Body of pancreas (tissue), 4 donors: ENCODE measurements at regions not wholly inside any gene's neighbourhood (a gene's known extent, or its start where the extent isn't known, plus 50 kb on each side); places are given as distances from the start of the nearest gene placed in this dataset.

ENCODE experiments used
- ATAC-seq: fragments of 150-250 bp; one replicate; pipeline ENCODE4 v1.9.1; 2016
- DNase-seq, 4 donors: peaks; one replicate each; pipeline ENCODE4 v3.0.0-alpha.2; 2019
- H3K27ac ChIP-seq, 4 donors: fragments of 200-600 bp; sonication (generic); 1 replicate in 3 of 4; 2 replicates in 1 of 4; pipeline versions ENCODE4 v1.5.1 to v1.6.1; 2016 to 2019; ENCODE audit warnings: mild to moderate bottlenecking in 1 of 4, mixed read lengths in 1 of 4, moderate library complexity in 1 of 4
- H3K27me3 ChIP-seq, 2 donors: fragments of 200-600 bp; sonication (generic); one replicate each; pipeline ENCODE4 v1.6.0; 2016; ENCODE audit warnings: mild to moderate bottlenecking in 1 of 2
- H3K36me3 ChIP-seq, 2 donors: fragments of 200-600 bp; sonication (generic); replicated peaks in 1 of 2; 2 replicates each; pipeline ENCODE4 v1.5.1; 2016; ENCODE audit warnings: low read depth in 2 of 2; ENCODE audit not compliant: insufficient read depth in 1 of 2
- H3K4me1 ChIP-seq: fragments of 200-600 bp; sonication (generic); one replicate; pipeline ENCODE4 v1.6.0; 2016
- H3K4me3 ChIP-seq, 2 donors: fragments of 200-600 bp; sonication (generic); 1 replicate in 1 of 2; 2 replicates in 1 of 2; pipeline ENCODE4 v1.5.1; 2016 to 2019
- H3K9me3 ChIP-seq, 3 donors: fragments of 200-600 bp; sonication (generic); 1 replicate in 2 of 3; 2 replicates in 1 of 3; pipeline ENCODE4 v1.5.1; 2016
- POLR2A ChIP-seq, 3 donors: fragments of 450-650 bp; IDR thresholded peaks; one replicate each; pipeline ENCODE4 v1.6.1; 2016; ENCODE audit warnings: antibody characterized with exemption in 3 of 3, mild to moderate bottlenecking in 2 of 3
- WGBS, 2 donors: methylation state at CpG; one replicate each; pipeline ENCODE4 v1.1.5; 2017; 5-methylcytosine and 5-hydroxymethylcytosine counted together
- intact Hi-C: fragments of 100-400 bp; cut with DNase I; formaldehyde crosslinking; loops from one replicate; pipeline ENCODE4 v1.15.1; 2023
- TF ChIP-seq, protein P1 (sequence below), 7 experiments: fragments of 450-650 bp in 4 of 7; fragments of 200-600 bp in 3 of 7; sonication (generic) in 3 of 7; IDR thresholded peaks; one replicate each; pipeline ENCODE4 v1.5.1; 2016 to 2019; ENCODE audit warnings: antibody characterized with exemption in 7 of 7

DNA sequence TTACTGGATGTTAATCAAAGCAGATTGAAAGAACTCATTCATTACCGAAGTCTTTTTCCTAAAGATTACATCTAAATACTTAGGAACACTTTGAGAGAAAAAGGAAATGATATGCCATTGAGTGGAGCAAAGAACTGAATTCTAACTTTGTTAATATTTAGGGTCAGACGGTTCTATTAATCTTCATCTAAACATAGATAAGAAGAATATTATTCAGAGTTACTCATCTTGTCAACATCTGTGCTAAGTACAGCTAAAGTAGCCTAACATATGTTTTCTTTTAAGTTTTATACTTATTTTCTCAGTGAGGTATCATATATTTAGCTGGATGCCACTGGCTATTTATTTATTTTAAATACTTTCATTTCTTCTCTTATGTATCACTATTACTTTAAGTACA is 1763.7 kb downstream of the EFNA5 start:
- H3K4me3 ChIP-seq = no peak overlapping the region
- no peaks in the 10 kb centered on the region for H3K4me1 ChIP-seq
- no peak for DNase-seq
- intact Hi-C loops = no loop called here
- WGBS, 2 donors = 52 to 57% methylated on average over 2 of the region's 2 CpGs
- H3K27me3 ChIP-seq = no peaks in the 10 kb centered on the region
- ATAC-seq = no peak
- no peaks in the 10 kb centered on the region for H3K36me3 ChIP-seq
- H3K9me3 ChIP-seq = no peaks in the 10 kb centered on the region
- TF ChIP-seq, protein P1, sequence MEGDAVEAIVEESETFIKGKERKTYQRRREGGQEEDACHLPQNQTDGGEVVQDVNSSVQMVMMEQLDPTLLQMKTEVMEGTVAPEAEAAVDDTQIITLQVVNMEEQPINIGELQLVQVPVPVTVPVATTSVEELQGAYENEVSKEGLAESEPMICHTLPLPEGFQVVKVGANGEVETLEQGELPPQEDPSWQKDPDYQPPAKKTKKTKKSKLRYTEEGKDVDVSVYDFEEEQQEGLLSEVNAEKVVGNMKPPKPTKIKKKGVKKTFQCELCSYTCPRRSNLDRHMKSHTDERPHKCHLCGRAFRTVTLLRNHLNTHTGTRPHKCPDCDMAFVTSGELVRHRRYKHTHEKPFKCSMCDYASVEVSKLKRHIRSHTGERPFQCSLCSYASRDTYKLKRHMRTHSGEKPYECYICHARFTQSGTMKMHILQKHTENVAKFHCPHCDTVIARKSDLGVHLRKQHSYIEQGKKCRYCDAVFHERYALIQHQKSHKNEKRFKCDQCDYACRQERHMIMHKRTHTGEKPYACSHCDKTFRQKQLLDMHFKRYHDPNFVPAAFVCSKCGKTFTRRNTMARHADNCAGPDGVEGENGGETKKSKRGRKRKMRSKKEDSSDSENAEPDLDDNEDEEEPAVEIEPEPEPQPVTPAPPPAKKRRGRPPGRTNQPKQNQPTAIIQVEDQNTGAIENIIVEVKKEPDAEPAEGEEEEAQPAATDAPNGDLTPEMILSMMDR (IDR thresholded peaks at IDR 0.05) = no peak
- TF ChIP-seq POLR2A (IDR thresholded peaks at IDR 0.05) = no peak
- no peak overlapping the region for H3K27ac ChIP-seq

DNA sequence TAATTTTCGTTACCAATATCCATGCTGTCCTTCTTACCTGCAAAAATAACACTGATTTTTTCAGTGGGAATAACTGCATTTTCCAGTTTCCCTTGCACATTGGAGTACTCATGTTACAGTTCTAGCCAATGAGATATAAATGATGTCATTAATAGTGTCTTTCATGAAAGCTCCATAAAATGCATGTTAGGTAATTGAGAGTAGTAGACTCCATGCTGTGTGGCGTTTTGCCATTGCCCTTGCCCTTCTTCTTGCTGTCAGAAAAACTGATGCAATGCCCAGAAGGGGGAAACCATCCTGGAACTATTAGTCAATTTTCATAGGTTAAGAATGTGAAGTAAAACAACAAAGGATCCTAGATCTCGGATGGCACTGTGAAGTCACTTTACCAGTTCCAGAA is 1765.3 kb downstream of the EFNA5 start:
- Histone ChIP-seq H3K9me3 (no peaks in the 10 kb centered on the region), H3K4me3 (no peak overlapping the region), H3K27me3 (no peaks in the 10 kb centered on the region), H3K4me1 (no peaks in the 10 kb centered on the region), H3K27ac (no peak overlapping the region), H3K36me3 (no peaks in the 10 kb centered on the region)
- ATAC-seq = no peak
- intact Hi-C loops = no loop called here
- 66 to 67% methylated on average over 3 of the region's 3 CpGs for WGBS, 2 donors
- no peak for DNase-seq
- no peak for TF ChIP-seq POLR2A (IDR thresholded peaks at IDR 0.05)
- TF ChIP-seq, protein P1 (IDR thresholded peaks at IDR 0.05) = no peak

GRCh38 chr5:105903069-105903468 is 1767.7 kb downstream of the EFNA5 start:
- H3K4me1 ChIP-seq = no peaks in the 10 kb centered on the region

GRCh38 chr5:105899726-105900125 is 1771.0 kb downstream of the EFNA5 start:
- no peak overlapping the region for H3K4me3 ChIP-seq
- no peak overlapping the region for H3K27ac ChIP-seq
- ATAC-seq (no peak), DNase-seq (no peak)
- TF ChIP-seq, protein P1 (IDR thresholded peaks at IDR 0.05) = no peak
- TF ChIP-seq POLR2A (IDR thresholded peaks at IDR 0.05) = no peak
- H3K36me3 ChIP-seq = no peaks in the 10 kb centered on the region
- 71% methylated on average over 3 of the region's 3 CpGs for WGBS, 2 donors
- H3K27me3 ChIP-seq = no peaks in the 10 kb centered on the region
- intact Hi-C loops = no loop called here
- H3K4me1 ChIP-seq = no peaks in the 10 kb centered on the region
- no peaks in the 10 kb centered on the region for H3K9me3 ChIP-seq

More at GRCh38 chr5:105903069-105903468, 1767.7 kb downstream of the EFNA5 start:
- no peak for TF ChIP-seq POLR2A (IDR thresholded peaks at IDR 0.05)
- TF ChIP-seq, protein P1 (IDR thresholded peaks at IDR 0.05) = no peak
- H3K27me3 ChIP-seq = no peaks in the 10 kb centered on the region
- no peak for DNase-seq
- no peaks in the 10 kb centered on the region for H3K36me3 ChIP-seq
- WGBS, 2 donors = 37 to 41% methylated on average over 4 of the region's 4 CpGs
- H3K9me3 ChIP-seq = no peaks in the 10 kb centered on the region
- ATAC-seq = no peak
- intact Hi-C loops = no loop called here
- H3K27ac ChIP-seq = no peak overlapping the region
- H3K4me3 ChIP-seq = no peak overlapping the region

DNA sequence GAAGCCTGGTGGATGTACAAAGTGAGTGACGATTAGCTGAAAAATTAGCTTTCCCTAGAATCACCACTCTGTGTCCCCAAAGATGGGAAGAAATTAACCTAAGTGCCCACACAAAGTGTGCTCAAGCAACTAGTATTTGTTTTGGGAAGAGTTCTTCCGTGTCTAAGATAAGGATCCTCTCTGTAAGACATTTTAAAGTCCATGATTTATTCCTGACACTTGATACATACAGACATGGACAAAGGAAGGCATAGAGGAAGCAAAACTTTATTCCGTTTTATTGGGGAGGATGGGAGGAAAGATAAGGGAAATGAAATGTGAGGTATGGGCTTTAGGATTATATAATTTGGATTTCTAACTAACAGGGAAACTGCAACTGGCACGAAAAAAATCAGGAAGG is 1772.6 kb downstream of the EFNA5 start:
- TF ChIP-seq POLR2A (IDR thresholded peaks at IDR 0.05) = no peak
- TF ChIP-seq, protein P1 (IDR thresholded peaks at IDR 0.05) = no peak
- ATAC-seq (no peak), DNase-seq (no peak)
- intact Hi-C loops = no loop called here
- no peak overlapping the region for H3K4me3 ChIP-seq
- WGBS, 2 donors = 37 to 46% methylated on average over 4 of the region's 4 CpGs
- no peaks in the 10 kb centered on the region for H3K27me3 ChIP-seq
- no peaks in the 10 kb centered on the region for H3K36me3 ChIP-seq
- H3K9me3 ChIP-seq = no peaks in the 10 kb centered on the region
- no peak overlapping the region for H3K27ac ChIP-seq
- H3K4me1 ChIP-seq = no peaks in the 10 kb centered on the region
